ENCODE measurements at regions not wholly inside any gene's neighbourhood (a gene's known extent, or its start where the extent isn't known, plus 50 kb on each side); places are given as distances from the start of the nearest gene placed in this dataset.

GRCh38 chr6:22513667-22514066 is 55.7 kb upstream of the HDGFL1 start:
- H3K27me3 ChIP-seq = no peaks in the 10 kb centered on the region
- DNase-seq = no peak
- H3K4me1 ChIP-seq = no peaks in the 10 kb centered on the region
- no peak overlapping the region for H3K27ac ChIP-seq
- no peak overlapping the region for H3K4me3 ChIP-seq
- no peak for TF ChIP-seq POLR2A (IDR thresholded peaks at IDR 0.05)
- TF ChIP-seq, protein P1, sequence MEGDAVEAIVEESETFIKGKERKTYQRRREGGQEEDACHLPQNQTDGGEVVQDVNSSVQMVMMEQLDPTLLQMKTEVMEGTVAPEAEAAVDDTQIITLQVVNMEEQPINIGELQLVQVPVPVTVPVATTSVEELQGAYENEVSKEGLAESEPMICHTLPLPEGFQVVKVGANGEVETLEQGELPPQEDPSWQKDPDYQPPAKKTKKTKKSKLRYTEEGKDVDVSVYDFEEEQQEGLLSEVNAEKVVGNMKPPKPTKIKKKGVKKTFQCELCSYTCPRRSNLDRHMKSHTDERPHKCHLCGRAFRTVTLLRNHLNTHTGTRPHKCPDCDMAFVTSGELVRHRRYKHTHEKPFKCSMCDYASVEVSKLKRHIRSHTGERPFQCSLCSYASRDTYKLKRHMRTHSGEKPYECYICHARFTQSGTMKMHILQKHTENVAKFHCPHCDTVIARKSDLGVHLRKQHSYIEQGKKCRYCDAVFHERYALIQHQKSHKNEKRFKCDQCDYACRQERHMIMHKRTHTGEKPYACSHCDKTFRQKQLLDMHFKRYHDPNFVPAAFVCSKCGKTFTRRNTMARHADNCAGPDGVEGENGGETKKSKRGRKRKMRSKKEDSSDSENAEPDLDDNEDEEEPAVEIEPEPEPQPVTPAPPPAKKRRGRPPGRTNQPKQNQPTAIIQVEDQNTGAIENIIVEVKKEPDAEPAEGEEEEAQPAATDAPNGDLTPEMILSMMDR (IDR thresholded peaks at IDR 0.05) = no peak
- H3K9me3 ChIP-seq = no peaks in the 10 kb centered on the region
- no peaks in the 10 kb centered on the region for H3K36me3 ChIP-seq

DNA sequence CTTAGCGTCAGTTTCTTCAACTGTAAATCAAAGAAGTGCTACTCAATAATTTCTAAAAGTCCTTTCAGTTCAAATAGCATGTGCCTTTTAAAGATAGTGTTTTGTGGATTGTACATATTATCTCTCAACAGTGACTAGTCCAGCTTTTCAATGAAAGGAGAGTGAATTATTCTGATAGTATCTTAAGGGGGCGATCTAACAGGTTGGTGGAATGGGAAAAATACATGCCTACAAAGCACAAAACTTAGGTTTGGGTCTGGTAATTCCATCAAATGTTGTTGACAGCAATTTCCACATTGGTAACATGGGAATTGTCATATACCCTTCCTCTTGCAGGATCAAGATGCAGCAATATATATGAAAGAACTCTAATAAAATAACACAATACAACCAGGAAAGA is 50.1 kb upstream of the HDGFL1 start:
- Histone ChIP-seq H3K27ac (no peak overlapping the region), H3K9me3 (no peaks in the 10 kb centered on the region), H3K36me3 (no peaks in the 10 kb centered on the region), H3K4me1 (no peaks in the 10 kb centered on the region), H3K4me3 (no peak overlapping the region), H3K27me3 (no peaks in the 10 kb centered on the region)
- TF ChIP-seq POLR2A (IDR thresholded peaks at IDR 0.05) = no peak
- TF ChIP-seq, protein P1 (IDR thresholded peaks at IDR 0.05) = no peak
- DNase-seq = no peak

All from Peyer's patch (tissue), 4 donors.